ENCODE measurements at regions not wholly inside any gene's neighbourhood (a gene's known extent, or its start where the extent isn't known, plus 50 kb on each side); places are given as distances from the start of the nearest gene placed in this dataset.

DNA sequence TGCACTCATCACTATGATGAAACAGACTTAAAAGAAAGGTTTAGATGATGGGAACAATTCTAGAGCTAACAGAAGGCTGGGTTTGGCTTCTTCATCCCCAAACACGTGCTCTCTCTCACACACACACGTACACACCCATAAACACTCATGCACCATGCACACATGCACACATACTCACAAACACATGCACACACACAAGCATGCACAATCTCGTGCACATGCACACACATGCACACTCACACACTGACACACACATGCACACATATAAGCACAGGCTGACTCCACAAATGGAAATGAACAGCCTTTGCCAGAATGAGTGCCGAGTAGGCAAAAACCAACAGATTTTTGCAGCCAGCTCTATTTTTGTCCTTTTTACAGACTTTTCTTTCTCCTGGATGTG is 1571.6 kb downstream of the AACS start:
- H3K27me3 Mint-ChIP-seq: peaks cover 16% of the 10 kb centered on the region

DNA sequence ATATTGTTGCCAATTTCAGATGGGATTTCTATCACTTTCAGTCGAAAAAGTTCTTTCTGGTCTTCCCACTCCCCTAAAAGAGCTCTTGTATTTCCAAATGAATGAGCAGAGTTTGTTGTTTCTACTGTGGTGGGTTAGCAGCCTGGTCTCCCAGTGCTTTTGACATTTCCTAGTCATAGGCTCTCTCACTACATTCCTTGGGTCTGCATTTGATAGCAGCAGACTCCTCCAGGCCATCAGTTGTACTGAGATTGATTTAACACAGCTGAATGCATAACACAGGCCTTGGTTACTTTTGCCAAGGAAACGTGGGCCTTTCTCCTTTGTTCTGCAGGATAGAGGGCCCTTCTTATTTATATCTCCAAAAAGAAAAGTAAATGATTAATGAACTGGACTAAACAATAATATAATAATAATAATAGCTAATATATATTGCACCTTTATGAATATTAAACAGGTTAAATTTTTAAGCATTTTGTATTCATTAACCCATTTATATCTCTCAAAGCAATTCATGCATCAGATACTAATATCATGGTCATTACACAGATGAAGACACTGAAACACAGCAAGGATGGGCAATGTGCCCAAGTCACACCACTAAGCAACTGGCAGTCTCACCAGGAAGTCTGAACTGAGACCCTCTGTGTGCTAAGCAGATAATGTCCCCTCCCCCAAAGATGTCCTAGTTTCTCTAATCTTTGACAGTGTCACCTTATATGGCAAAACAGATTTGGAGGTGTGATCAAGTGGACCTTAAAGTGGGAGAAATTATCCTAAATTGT is 1579.2 kb downstream of the AACS start:
- H3K9me3 Mint-ChIP-seq: peaks cover 20% of the 10 kb centered on the region
- no peaks in the 10 kb centered on the region for H3K36me3 Mint-ChIP-seq (ENCODE audit: insufficient read depth)
- ATAC-seq (replicated peaks; ENCODE audit: extremely low read depth, poor library complexity, severe bottlenecking): no peak
- DNase-seq (ENCODE audit: low spot score in 2 of 2): no peak
- no peak overlapping the region for H3K27ac Mint-ChIP-seq (ENCODE audit: low read depth)
- H3K4me3 Mint-ChIP-seq: no peak overlapping the region
- H3K4me1 Mint-ChIP-seq: peaks cover 4% of the 10 kb centered on the region
- H3K27me3 Mint-ChIP-seq: peaks cover 30% of the 10 kb centered on the region

More for the DNA sequence above, 1571.6 kb downstream of the AACS start:
- H3K4me3 Mint-ChIP-seq: no peak overlapping the region
- H3K36me3 Mint-ChIP-seq (ENCODE audit: insufficient read depth): peaks cover 2% of the 10 kb centered on the region
- H3K4me1 Mint-ChIP-seq: no peaks in the 10 kb centered on the region
- ATAC-seq (replicated peaks; ENCODE audit: extremely low read depth, poor library complexity, severe bottlenecking) (no peak), DNase-seq (ENCODE audit: low spot score in 2 of 2) (no peak)
- peaks cover 14% of the 10 kb centered on the region for H3K9me3 Mint-ChIP-seq
- H3K27ac Mint-ChIP-seq (ENCODE audit: low read depth): no peak overlapping the region

DNA sequence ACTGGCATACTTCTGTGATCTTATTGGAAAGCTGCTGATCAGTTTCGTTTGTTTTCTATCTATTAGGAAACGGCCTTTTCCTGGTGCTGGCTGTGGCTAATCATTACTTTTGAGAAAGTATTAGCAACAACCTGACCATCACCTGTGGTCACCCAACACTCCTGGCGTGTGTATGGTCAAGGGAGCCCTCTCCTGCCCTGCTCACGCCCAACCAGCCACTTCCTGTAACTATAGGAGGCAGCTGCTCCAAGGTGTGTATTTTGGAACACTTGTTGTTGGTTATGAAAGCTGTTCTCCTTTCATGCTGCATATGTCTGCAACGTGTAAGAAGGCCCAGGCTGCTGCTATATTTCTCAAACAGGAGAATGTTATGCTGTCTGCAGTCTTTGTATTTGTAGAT is 1582.8 kb downstream of the AACS start:
- Mint-ChIP-seq H3K9me3 (peaks cover 11% of the 10 kb centered on the region), H3K4me1 (peaks cover 4% of the 10 kb centered on the region), H3K27ac (ENCODE audit: low read depth) (no peak overlapping the region), H3K27me3 (peaks cover 23% of the 10 kb centered on the region), H3K36me3 (ENCODE audit: insufficient read depth) (no peaks in the 10 kb centered on the region), H3K4me3 (no peak overlapping the region)
- no peak for ATAC-seq (replicated peaks; ENCODE audit: extremely low read depth, poor library complexity, severe bottlenecking)
- DNase-seq (ENCODE audit: low spot score in 2 of 2): no peak

DNA sequence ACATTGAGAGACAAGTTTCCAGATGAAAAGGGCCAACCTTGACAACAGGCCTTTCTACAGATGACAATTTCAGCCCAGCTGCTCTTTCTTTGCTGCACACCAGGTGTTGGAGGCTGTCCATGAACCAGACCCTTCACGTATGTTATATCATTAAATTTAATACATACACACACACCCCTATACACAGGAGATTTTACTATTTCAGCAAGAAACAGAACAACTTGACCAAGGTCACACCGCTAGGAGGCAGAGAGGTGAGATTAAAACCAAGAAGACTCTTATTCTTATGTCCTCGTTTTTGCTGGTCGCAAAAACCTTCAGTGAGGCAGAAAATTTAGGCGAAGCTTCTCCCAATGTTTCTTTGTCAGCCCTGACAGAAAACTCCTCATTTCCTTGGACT is 1585.9 kb downstream of the AACS start:
- no peak for ATAC-seq (replicated peaks; ENCODE audit: extremely low read depth, poor library complexity, severe bottlenecking)
- Mint-ChIP-seq H3K36me3 (ENCODE audit: insufficient read depth) (no peaks in the 10 kb centered on the region), H3K27ac (ENCODE audit: low read depth) (no peak overlapping the region), H3K4me1 (no peaks in the 10 kb centered on the region), H3K27me3 (peaks cover 10% of the 10 kb centered on the region), H3K4me3 (no peak overlapping the region), H3K9me3 (no peaks in the 10 kb centered on the region)
- no peak for DNase-seq (ENCODE audit: low spot score in 2 of 2)

DNA sequence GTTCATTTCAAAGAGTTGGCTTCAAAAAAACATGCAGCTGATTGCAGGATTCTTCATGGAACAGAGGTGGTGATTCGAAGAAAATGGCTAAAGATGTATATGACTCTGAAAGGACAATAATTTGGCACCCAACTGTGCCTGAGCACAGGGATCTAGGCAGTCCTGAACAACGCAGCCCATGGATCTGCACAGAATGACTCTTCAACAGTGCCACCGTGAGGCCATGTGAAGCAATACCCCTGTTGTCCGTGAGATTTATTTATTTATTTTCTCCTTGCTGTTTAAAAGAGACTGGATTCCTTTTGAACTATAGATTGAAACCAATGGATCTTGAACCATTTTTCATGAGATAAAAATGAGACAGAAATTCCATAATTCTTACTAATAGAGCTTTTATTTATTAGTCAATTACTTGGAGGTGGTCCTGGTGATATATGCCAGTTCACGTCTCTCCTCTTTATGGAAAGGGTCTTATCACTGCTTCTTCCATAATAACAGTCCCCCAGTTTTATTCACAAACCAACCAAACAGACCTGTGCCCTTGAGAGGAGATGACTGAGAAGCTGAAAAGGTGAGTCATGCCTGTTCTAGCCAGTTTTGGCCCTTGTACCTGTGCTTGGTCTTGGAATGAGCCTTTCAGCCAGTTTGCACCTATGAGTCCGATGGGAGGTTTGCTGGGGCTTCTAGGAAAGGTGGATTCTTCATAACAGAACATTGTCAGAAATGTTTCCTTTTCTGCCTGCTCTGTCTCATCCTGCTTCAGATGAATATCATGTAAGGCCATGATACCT is 1598.3 kb downstream of the AACS start:
- ATAC-seq (replicated peaks; ENCODE audit: extremely low read depth, poor library complexity, severe bottlenecking) (no peak), DNase-seq (ENCODE audit: low spot score in 2 of 2) (no peak)
- H3K27me3 Mint-ChIP-seq: peaks cover 20% of the 10 kb centered on the region

DNA sequence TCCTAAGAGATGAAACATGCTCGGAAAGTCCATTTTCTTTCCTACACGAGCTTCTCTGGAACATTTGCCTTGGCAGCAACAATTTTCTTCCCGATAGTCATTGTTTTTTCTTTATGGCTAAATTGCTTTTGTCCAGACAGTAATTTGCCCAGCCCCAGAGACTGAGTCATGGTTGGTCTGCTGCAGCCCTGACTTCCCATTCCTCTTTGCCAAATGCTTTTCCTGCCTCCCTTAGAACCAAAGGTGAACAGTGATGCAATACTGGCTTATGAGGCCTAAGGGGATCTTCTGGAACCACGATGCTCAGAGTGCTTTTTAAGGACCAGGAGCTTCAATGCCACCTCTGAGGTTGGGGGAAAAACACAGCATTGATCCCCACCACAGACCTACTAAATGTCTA is 1599.6 kb upstream of the TMEM132C start:
- DNase-seq (ENCODE audit: low spot score in 2 of 2): no peak
- H3K9me3 Mint-ChIP-seq: peaks cover 5% of the 10 kb centered on the region

More for the DNA sequence above, 1598.3 kb downstream of the AACS start:
- Mint-ChIP-seq H3K9me3 (peaks cover 22% of the 10 kb centered on the region), H3K27ac (ENCODE audit: low read depth) (no peak overlapping the region), H3K4me3 (no peak overlapping the region), H3K36me3 (ENCODE audit: insufficient read depth) (no peaks in the 10 kb centered on the region), H3K4me1 (no peaks in the 10 kb centered on the region)

DNA sequence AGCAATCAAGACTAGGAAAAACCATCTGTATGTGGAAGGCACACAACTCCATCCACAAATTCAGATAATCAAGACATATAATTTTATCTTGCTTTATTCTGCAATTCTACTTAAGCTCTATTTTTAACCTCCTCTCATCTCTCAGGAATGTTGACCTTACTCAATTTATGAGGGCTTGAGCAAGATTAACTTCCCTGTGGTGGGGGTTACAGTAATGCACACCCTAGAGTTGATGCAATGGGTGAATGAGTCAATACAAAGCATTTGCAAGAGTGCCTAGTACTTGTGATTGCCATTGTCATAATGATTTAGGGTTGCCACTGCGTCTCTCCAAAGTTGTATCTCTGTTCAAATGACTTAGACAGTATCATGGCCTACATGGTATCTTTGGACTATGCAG is 1598.4 kb upstream of the TMEM132C start:
- ATAC-seq (replicated peaks; ENCODE audit: extremely low read depth, poor library complexity, severe bottlenecking) (no peak), DNase-seq (ENCODE audit: low spot score in 2 of 2) (no peak)
- Mint-ChIP-seq H3K9me3 (no peaks in the 10 kb centered on the region), H3K27ac (ENCODE audit: low read depth) (no peak overlapping the region), H3K4me1 (no peaks in the 10 kb centered on the region), H3K4me3 (no peak overlapping the region), H3K27me3 (no peaks in the 10 kb centered on the region), H3K36me3 (ENCODE audit: insufficient read depth) (no peaks in the 10 kb centered on the region)

More for the DNA sequence above, 1599.6 kb upstream of the TMEM132C start:
- no peaks in the 10 kb centered on the region for H3K4me1 Mint-ChIP-seq
- no peak overlapping the region for H3K4me3 Mint-ChIP-seq
- H3K27me3 Mint-ChIP-seq: no peaks in the 10 kb centered on the region
- ATAC-seq (replicated peaks; ENCODE audit: extremely low read depth, poor library complexity, severe bottlenecking): no peak
- H3K27ac Mint-ChIP-seq (ENCODE audit: low read depth): no peak overlapping the region
- no peaks in the 10 kb centered on the region for H3K36me3 Mint-ChIP-seq (ENCODE audit: insufficient read depth)

DNA sequence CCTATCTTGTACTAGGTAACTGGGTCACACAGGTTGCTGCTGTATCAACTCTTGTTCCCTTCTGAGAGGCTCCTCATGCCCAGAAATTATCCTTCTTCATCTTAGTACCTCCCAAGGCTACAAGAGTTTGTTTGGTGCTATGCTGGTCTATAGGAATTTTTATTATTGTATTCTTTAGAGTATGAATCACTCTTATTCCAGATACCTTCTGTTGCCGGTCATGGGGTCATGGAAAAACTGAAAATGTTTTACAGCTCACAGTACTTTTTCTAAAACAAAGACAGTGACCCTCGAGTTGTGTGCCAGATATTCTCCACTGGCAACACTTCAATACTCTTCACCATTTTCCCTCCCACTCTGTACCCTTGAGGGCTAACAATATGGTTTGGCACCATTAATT is 1598.0 kb upstream of the TMEM132C start:
- Mint-ChIP-seq H3K4me1 (no peaks in the 10 kb centered on the region), H3K4me3 (no peak overlapping the region), H3K27ac (ENCODE audit: low read depth) (no peak overlapping the region), H3K36me3 (ENCODE audit: insufficient read depth) (no peaks in the 10 kb centered on the region), H3K27me3 (no peaks in the 10 kb centered on the region), H3K9me3 (no peaks in the 10 kb centered on the region)
- no peak for ATAC-seq (replicated peaks; ENCODE audit: extremely low read depth, poor library complexity, severe bottlenecking)
- no peak for DNase-seq (ENCODE audit: low spot score in 2 of 2)

DNA sequence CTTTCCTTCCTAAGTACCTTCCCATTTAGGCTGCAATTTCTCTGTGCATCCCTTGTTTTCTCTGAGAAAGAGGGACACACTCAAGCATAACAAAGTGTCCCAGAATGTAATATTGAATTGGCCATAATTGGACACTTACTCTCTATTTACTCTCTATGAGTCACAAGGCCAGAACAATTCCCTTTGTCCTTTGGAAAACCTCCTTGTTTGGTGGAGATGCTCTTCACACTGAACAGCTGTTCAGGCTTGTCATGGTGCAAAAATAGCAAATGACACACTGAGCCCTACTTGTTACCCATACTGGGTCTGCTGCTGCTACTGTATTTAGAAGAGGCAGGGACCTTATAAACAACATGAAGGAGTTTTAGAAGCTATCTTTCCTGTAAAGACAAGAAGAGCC is 1590.5 kb upstream of the TMEM132C start:
- Mint-ChIP-seq H3K27me3 (peaks cover 2% of the 10 kb centered on the region), H3K4me3 (no peak overlapping the region), H3K36me3 (ENCODE audit: insufficient read depth) (no peaks in the 10 kb centered on the region), H3K4me1 (no peaks in the 10 kb centered on the region), H3K9me3 (no peaks in the 10 kb centered on the region), H3K27ac (ENCODE audit: low read depth) (no peak overlapping the region)
- no peak for ATAC-seq (replicated peaks; ENCODE audit: extremely low read depth, poor library complexity, severe bottlenecking)
- no peak for DNase-seq (ENCODE audit: low spot score in 2 of 2)

DNA sequence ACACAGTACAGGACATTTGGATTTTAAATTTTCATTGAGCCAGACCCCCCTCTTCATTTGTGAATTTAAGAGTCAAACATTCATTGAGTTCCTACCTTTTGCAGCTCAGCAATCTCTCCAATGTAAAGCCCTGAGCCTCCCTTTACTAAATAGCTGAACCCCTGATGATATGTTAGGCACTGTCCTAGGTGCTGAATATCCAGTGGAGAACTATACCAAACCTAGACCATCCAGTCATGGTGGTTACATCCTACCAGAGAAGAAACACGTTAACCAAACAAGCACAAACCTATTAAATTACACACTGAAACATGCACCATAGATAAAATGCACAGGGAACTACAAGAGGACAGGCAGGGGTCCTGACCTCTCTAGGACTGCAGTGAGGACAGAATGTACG is 1585.3 kb upstream of the TMEM132C start:
- ATAC-seq (replicated peaks; ENCODE audit: extremely low read depth, poor library complexity, severe bottlenecking): no peak
- DNase-seq (ENCODE audit: low spot score in 2 of 2): no peak
- Mint-ChIP-seq H3K36me3 (ENCODE audit: insufficient read depth) (no peaks in the 10 kb centered on the region), H3K27ac (ENCODE audit: low read depth) (no peak overlapping the region), H3K9me3 (peaks cover 7% of the 10 kb centered on the region), H3K4me3 (no peak overlapping the region), H3K4me1 (no peaks in the 10 kb centered on the region), H3K27me3 (peaks cover 9% of the 10 kb centered on the region)

DNA sequence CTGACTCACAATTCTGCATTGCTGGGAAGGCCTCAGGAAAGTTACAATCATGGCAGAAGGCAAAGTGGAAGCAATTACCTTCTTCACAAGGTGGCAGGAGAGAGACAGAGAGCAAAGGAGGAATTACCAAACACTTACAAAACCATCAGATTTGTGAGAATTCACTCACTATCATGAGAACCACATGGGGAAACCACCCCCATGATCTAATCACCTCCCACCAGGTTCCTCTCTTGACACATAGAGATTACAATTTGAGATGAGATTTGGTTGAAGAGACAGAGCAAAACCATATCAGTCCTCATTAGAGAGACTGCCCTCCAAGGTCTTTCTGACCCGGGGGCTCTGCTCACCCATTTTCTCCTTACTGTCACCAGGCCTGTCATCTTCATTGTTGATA is 1582.3 kb upstream of the TMEM132C start:
- H3K27ac Mint-ChIP-seq (ENCODE audit: low read depth): no peak overlapping the region
- no peaks in the 10 kb centered on the region for H3K4me1 Mint-ChIP-seq
- ATAC-seq (replicated peaks; ENCODE audit: extremely low read depth, poor library complexity, severe bottlenecking) (no peak), DNase-seq (ENCODE audit: low spot score in 2 of 2) (no peak)
- peaks cover 7% of the 10 kb centered on the region for H3K9me3 Mint-ChIP-seq
- H3K27me3 Mint-ChIP-seq: peaks cover 9% of the 10 kb centered on the region
- H3K4me3 Mint-ChIP-seq: no peak overlapping the region
- no peaks in the 10 kb centered on the region for H3K36me3 Mint-ChIP-seq (ENCODE audit: insufficient read depth)

DNA sequence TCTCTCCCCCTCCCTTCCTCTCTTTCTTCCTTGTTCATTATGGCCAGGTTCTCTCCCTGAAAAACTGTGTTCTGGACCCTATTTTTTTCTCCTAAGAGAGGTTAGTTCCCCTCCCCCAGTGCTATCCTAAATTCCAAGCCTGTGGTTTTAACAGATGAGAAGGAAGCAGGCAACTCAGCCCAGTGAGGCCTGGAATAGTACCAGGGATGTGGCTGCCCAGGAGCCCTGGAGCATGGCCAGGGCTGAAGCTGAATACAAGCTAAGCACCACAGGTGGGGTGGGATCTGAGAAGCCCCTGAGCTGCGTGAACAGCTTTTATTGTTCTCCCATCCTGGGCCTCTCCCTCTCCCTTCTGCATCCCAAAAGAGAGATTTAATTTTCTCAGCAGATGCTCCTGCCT is 1581.3 kb upstream of the TMEM132C start:
- no peak overlapping the region for H3K27ac Mint-ChIP-seq (ENCODE audit: low read depth)
- H3K9me3 Mint-ChIP-seq: peaks cover 7% of the 10 kb centered on the region
- no peaks in the 10 kb centered on the region for H3K36me3 Mint-ChIP-seq (ENCODE audit: insufficient read depth)
- H3K4me1 Mint-ChIP-seq: no peaks in the 10 kb centered on the region
- peaks cover 9% of the 10 kb centered on the region for H3K27me3 Mint-ChIP-seq
- ATAC-seq (replicated peaks; ENCODE audit: extremely low read depth, poor library complexity, severe bottlenecking): no peak
- no peak for DNase-seq (ENCODE audit: low spot score in 2 of 2)
- no peak overlapping the region for H3K4me3 Mint-ChIP-seq

DNA sequence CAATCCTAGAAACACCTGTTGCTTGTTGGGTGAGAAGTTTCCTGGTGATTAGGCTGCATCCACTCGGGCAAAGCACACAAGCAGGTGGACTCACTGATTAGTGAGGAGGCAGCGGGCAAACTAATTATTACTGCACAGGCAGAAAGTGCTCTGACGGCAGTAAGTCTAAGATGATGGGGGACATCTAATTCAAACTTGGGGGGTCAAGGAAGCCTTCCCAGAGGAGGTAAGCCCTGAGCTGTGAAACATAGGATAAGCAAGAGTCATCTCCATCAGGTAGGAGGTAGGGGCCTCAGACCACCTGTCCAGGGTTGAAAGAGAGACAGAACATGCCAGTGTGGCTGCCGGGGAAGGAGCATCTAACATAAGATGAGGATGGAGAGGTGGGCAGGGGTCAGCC is 1578.4 kb upstream of the TMEM132C start:
- H3K27me3 Mint-ChIP-seq: no peaks in the 10 kb centered on the region
- no peak for ATAC-seq (replicated peaks; ENCODE audit: extremely low read depth, poor library complexity, severe bottlenecking)
- H3K27ac Mint-ChIP-seq (ENCODE audit: low read depth): no peak overlapping the region

More for the DNA sequence above, 1578.4 kb upstream of the TMEM132C start:
- Mint-ChIP-seq H3K9me3 (peaks cover 7% of the 10 kb centered on the region), H3K4me3 (no peak overlapping the region), H3K4me1 (no peaks in the 10 kb centered on the region), H3K36me3 (ENCODE audit: insufficient read depth) (no peaks in the 10 kb centered on the region)
- DNase-seq (ENCODE audit: low spot score in 2 of 2): no peak
